Heart left ventricle (tissue), 16 donors: ENCODE measurements at regions not wholly inside any gene's neighbourhood (a gene's known extent, or its start where the extent isn't known, plus 50 kb on each side); places are given as distances from the start of the nearest gene placed in this dataset.

Experiments used
- ATAC-seq, 4 donors: fragments of 200-7000 bp; cut with Tn5 transposase; one replicate each; pipeline ENCODE4 v1.9.1; 2020 to 2022; ENCODE audit warnings: moderate library complexity in 4 of 4, mild to moderate bottlenecking in 3 of 4, moderate number of reproducible peaks in 1 of 4
- DNase-seq, 5 donors: peaks; one replicate each; pipeline ENCODE4 v3.0.0-alpha.2; 2020
- H3K27ac ChIP-seq, 12 donors: fragments of 200-600 bp; sonication (generic) in 4 of 12; one replicate each; pipeline versions ENCODE4 v1.5.0 to v1.8.0; 2016 to 2022; ENCODE audit warnings: mild to moderate bottlenecking in 2 of 12
- H3K27me3 ChIP-seq, 9 donors: fragments of 200-600 bp; sonication (generic) in 2 of 9; one replicate each; pipeline versions ENCODE4 v1.5.1 to v1.8.0; 2016 to 2022; ENCODE audit warnings: mild to moderate bottlenecking in 3 of 9
- H3K36me3 ChIP-seq, 9 donors: fragments of 200-600 bp; sonication (generic) in 2 of 9; one replicate each; pipeline versions ENCODE4 v1.5.0 to v1.8.0; 2018 to 2022; ENCODE audit warnings: mild to moderate bottlenecking in 2 of 9
- H3K4me1 ChIP-seq, 12 donors: fragments of 200-600 bp; sonication (generic) in 4 of 12; one replicate each; pipeline versions ENCODE4 v1.5.0 to v1.8.0; 2016 to 2022; ENCODE audit warnings: mild to moderate bottlenecking in 3 of 12
- H3K4me3 ChIP-seq, 12 donors: fragments of 200-600 bp; sonication (generic) in 4 of 12; one replicate each; pipeline versions ENCODE4 v1.5.0 to v1.8.0; 2017 to 2022; ENCODE audit warnings: mild to moderate bottlenecking in 9 of 12, moderate library complexity in 4 of 12
- H3K9me3 ChIP-seq, 12 donors: fragments of 200-600 bp; sonication (generic) in 4 of 12; one replicate each; pipeline versions ENCODE4 v1.5.0 to v1.8.0; 2016 to 2022; ENCODE audit warnings: mild to moderate bottlenecking in 1 of 12
- POLR2A ChIP-seq, 2 donors: fragments of 450-650 bp; IDR thresholded peaks; one replicate each; pipeline ENCODE4 v1.6.1; 2017; ENCODE audit warnings: antibody characterized with exemption in 2 of 2, mild to moderate bottlenecking in 2 of 2, moderate library complexity in 2 of 2
- WGBS, 4 donors: extraction: QIAGEN DNeasy Blood & Tissue Kit in 2 of 4; methylation state at CpG; one replicate each; pipeline versions ENCODE4 v1.1.5 to v1.1.7; 2013 to 2018; 5-methylcytosine and 5-hydroxymethylcytosine counted together
- intact Hi-C, 10 donors: fragments of 100-400 bp; cut with DNase I; formaldehyde crosslinking; loops; one replicate each; pipeline versions ENCODE4 v1.11.1 to v1.14.2; 2022
- TF ChIP-seq, protein P1 (sequence below), 12 donors: fragments of 200-600 bp; sonication (generic) in 4 of 12; IDR thresholded peaks; one replicate each; pipeline versions ENCODE4 v1.5.0 to v1.8.0; 2018 to 2022; ENCODE audit warnings: antibody characterized with exemption in 12 of 12, mild to moderate bottlenecking in 5 of 12
- donor health status: ischemic (EF 13 %, LVEDD 7.1; RV severe dilation, severe dysfunction).
- donor health status: healthy with polysubstance abuse.
- donor health status: DM: no; HTN: yes; CAD: no.
- donor health status: DM: no; HTN: no; CAD: no.
- donor health status: ischemic (EF 25% LVEDD 6.9; RV normal size, moderate dysfunction).
- donor health status: ischemic (EF 25% LVEDD 5.7; RV mildly dilated, moderate dysfunction).
- donor health status: healthy.
- donor health status: DM: yes; HTN: yes; CAD: no.
- donor health status: ischemic (EF 35%, LVEDD 5.7; RV mildly dilated, moderate dysfunction).
- donor health status: nonischemic (EF 11% LVEDD 7.7; RV severe dilation, severe dysfunction).
- donor health status: DM: yes; HTN: yes; CAD: no.
- donor health status: PGD.
- donor health status: ischemic (EF 29% LVEDD 5.4; RV normal size, mild dysfunction).
- donor health status: nonischemic (EF 23%, LVEDD 6.1; RV moderate dilation, normal function).

DNA sequence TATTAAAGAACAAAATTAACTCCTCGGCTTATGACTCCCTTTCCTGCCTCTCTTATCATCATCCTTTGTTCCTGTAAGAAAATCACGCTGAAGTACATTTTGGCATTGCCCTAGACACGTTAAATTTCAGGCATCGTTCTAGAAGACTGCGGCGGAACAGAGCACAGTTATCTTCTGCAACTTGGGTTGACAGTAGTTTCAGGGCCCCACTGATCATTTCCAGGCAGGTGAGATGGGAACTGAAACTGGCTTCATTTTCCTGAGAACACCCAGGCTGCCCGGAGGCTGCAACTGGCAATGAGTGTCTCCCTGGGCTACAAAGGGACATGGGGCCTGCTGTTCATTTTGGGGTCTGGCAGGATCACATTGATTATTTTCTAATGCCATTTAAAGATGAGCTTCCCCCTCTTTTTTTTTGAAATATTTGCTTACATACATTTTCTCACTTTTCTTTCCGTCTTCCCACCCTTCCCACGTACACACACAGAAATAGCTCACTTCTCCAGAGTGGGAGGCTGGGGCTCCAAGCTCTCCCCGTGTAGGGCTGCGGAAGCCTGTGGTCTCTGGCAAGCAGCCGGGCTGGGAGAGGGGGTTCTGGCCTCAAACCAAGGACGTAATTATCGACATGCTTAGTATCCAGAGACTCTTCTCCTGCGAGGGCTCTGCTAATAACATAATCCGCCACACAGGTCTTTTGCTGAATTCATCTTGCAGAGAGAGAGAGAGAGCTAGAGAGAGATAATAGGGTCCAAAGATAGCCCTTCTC is 267.4 kb downstream of the ABHD5 start:
- no peak for DNase-seq
- Histone ChIP-seq H3K36me3 (no peaks in the 10 kb centered on the region), H3K4me3 (no peak overlapping the region), H3K4me1 (peaks cover 0 to 4% (median 0%) of the 10 kb centered on the region in 12 donors), H3K27ac (no peak overlapping the region), H3K9me3 (no peaks in the 10 kb centered on the region), H3K27me3 (peaks cover 0 to 23% (median 0%) of the 10 kb centered on the region in 9 donors)
- ATAC-seq = no peak
- TF ChIP-seq POLR2A (IDR thresholded peaks at IDR 0.05) = no peak
- TF ChIP-seq, protein P1, sequence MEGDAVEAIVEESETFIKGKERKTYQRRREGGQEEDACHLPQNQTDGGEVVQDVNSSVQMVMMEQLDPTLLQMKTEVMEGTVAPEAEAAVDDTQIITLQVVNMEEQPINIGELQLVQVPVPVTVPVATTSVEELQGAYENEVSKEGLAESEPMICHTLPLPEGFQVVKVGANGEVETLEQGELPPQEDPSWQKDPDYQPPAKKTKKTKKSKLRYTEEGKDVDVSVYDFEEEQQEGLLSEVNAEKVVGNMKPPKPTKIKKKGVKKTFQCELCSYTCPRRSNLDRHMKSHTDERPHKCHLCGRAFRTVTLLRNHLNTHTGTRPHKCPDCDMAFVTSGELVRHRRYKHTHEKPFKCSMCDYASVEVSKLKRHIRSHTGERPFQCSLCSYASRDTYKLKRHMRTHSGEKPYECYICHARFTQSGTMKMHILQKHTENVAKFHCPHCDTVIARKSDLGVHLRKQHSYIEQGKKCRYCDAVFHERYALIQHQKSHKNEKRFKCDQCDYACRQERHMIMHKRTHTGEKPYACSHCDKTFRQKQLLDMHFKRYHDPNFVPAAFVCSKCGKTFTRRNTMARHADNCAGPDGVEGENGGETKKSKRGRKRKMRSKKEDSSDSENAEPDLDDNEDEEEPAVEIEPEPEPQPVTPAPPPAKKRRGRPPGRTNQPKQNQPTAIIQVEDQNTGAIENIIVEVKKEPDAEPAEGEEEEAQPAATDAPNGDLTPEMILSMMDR (IDR thresholded peaks at IDR 0.05) = no peak
- WGBS, 4 donors = 44 to 62% (median 56%) methylated on average over 16 of the region's 16 CpGs
- intact Hi-C loops = no loop called here

DNA sequence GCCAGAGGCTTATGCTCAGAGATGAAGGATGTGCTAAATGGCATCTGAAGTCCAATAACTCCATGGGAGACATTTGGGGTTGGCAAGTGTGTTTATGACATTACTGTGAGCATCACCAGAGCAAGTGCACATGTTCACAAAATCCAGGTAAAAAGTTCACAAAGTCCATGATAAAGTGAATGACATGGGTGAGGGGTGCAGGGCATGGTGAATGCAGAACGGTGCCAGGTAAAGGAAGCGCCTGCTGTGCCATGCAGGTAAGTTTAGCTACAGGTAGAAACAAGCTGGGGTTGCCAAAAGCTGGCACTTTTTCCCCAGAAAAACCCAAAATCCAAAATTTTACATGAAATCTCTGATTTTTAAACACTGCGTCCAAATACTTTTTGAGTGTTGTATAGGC is 268.2 kb downstream of the ABHD5 start:
- peaks cover 0 to 23% (median 0%) of the 10 kb centered on the region in 9 donors for H3K27me3 ChIP-seq
- DNase-seq = no peak
- no peaks in the 10 kb centered on the region for H3K9me3 ChIP-seq
- intact Hi-C loops = no loop called here
- no peak for TF ChIP-seq POLR2A (IDR thresholded peaks at IDR 0.05)
- TF ChIP-seq, protein P1 (IDR thresholded peaks at IDR 0.05) = no peak
- peaks cover 0 to 2% (median 0%) of the 10 kb centered on the region in 12 donors for H3K4me1 ChIP-seq
- no peak overlapping the region for H3K27ac ChIP-seq
- no peak overlapping the region for H3K4me3 ChIP-seq
- WGBS, 4 donors = 86 to 95% (median 89%) methylated on average over 3 of the region's 3 CpGs
- no peak for ATAC-seq
- no peaks in the 10 kb centered on the region for H3K36me3 ChIP-seq

DNA sequence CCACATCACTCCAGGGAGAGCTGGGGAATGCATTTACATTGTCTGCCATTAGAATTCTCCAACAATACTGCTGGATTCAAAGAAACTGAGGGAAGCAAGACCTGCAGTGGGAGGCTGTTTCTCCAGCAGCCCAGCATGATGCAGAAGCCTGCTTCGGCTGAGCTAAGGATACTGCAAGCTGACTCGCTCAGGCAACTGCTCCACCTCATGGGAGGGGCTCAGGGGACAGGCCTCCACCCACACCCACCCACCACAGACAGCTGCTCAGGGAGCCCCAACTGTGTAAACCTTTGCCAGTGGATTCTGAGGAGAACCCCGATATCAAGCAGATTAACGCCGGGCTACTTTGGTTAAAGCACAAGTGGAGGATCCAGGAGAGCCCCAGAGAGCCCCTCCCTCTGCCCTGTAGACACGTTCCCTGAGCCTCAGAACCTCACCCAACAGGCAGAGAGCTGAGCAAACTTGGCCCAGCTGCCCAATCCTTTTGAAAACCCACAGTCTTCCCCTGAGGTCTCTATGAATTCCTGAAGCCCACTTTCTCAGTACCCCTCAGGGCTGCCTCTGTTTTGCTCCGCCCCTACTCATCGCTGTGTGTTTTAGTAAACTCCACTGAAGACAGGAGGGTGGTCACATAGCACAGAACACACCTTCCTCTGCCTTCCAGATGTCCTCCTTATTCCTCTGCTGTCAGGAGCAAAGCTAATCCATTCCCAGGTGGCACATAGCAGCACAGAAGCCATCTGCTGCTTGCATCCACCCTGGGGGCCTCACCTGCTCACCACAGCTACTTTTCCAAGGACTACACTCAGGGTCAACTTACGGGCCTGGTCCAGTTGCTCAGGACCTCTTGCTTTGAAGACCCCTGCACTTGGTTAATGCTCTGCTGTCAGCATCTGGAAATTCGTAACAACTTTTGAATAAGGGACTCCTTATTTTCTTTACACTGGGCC is 269.0 kb downstream of the ABHD5 start:
- intact Hi-C loops = no loop called here
- peaks cover 0 to 29% (median 0%) of the 10 kb centered on the region in 9 donors for H3K27me3 ChIP-seq

More for the DNA sequence above, 269.0 kb downstream of the ABHD5 start:
- DNase-seq (no peak), ATAC-seq (no peak)
- Histone ChIP-seq H3K36me3 (no peaks in the 10 kb centered on the region), H3K9me3 (no peaks in the 10 kb centered on the region), H3K27ac (no peak overlapping the region), H3K4me3 (no peak overlapping the region), H3K4me1 (no peaks in the 10 kb centered on the region)
- 70 to 84% (median 74%) methylated on average over 8 to 10 of the region's 10 CpGs for WGBS, 4 donors
- TF ChIP-seq POLR2A (IDR thresholded peaks at IDR 0.05) = no peak
- TF ChIP-seq, protein P1 (IDR thresholded peaks at IDR 0.05) = no peak
